A549 (cell line): ENCODE measurements at regions not wholly inside any gene's neighbourhood (a gene's known extent, or its start where the extent isn't known, plus 50 kb on each side); places are given as distances from the start of the nearest gene placed in this dataset.

Experiments
- ATAC-seq, 2 experiments: fragments of 200-7000 bp in 1 of 2; fragments of >200 bp in 1 of 2; cut with Nextera tagmentation in 1 of 2; cut with Tn5 transposase in 1 of 2; 3 replicates each; pipeline versions ENCODE4 v1.8.0 to v1.9.1; 2018 to 2020; ENCODE audit warnings: mild to moderate bottlenecking in 1 of 2, moderate library complexity in 1 of 2
- CTCF ChIA-PET: fragments of 300-600 bp; sonication (Branson Sonifier 250); formaldehyde crosslinking; extraction: SDS; loops from one replicate; lab custom pipeline; 2021; ENCODE audit warnings: antibody characterized with exemption, inconsistent platforms; lab: Yijun Ruan, JAX
- POLR2A ChIA-PET: fragments of 350-600 bp; formaldehyde crosslinking; extraction: SDS; loops from one replicate; lab custom pipeline; 2021; ENCODE audit warnings: antibody characterized with exemption, inconsistent platforms; lab: Yijun Ruan, JAX
- DNase-seq, 2 experiments: peaks; one replicate each; pipeline versions ENCODE4 v3.0.0 to v3.0.0-alpha.2; 2011 to 2016; ENCODE audit warnings: low read depth in 1 of 2, low spot score in 1 of 2
- FAIRE-seq: peaks from 2 replicates; lab custom pipeline; 2011; peaks lifted over from hg19 to GRCh38; lab: Jason Lieb, UNC
- H3K27ac ChIP-seq, 2 experiments: fragments of >200 bp; sonication (Bioruptor Twin); formaldehyde crosslinking; 3 replicates each; pipeline ENCODE4 v1.5.1; 2016 to 2017
- H3K4me1 ChIP-seq: fragments of >200 bp; sonication (Bioruptor Twin); formaldehyde crosslinking; 3 replicates; pipeline ENCODE4 v1.6.1; 2016
- H3K4me2 ChIP-seq: fragments of >200 bp; sonication (Bioruptor Twin); formaldehyde crosslinking; 3 replicates; pipeline ENCODE4 v1.6.1; 2016
- H3K4me3 ChIP-seq: fragments of >200 bp; sonication (Bioruptor Twin); formaldehyde crosslinking; 3 replicates; pipeline ENCODE4 v1.5.1; 2016
- H3K9me3 ChIP-seq: fragments of >200 bp; sonication (Bioruptor Twin); formaldehyde crosslinking; 3 replicates; pipeline ENCODE4 v1.6.1; 2016
- ATOH8 ChIP-seq: fragments of 250-450 bp; sonication (Bioruptor Pico); IDR thresholded peaks from 2 replicates; pipeline ENCODE4 v1.5.0; 2020; ENCODE audit warnings: low read depth, mild to moderate bottlenecking, moderate library complexity
- BCL3 ChIP-seq: fragments of >200 bp; sonication (Bioruptor Twin); formaldehyde crosslinking; IDR thresholded peaks from 3 replicates; pipeline ENCODE4 v1.6.1; 2016
- CBX2 ChIP-seq: fragments of 200-600 bp; sonication (generic); IDR thresholded peaks from 2 replicates; pipeline ENCODE4 v1.6.1; 2016; ENCODE audit warnings: low read depth, mild to moderate bottlenecking, borderline replicate concordance
- CEBPB ChIP-seq, 2 experiments: fragments of >200 bp in 1 of 2; sonication (Bioruptor Twin) in 1 of 2; formaldehyde crosslinking in 1 of 2; IDR thresholded peaks; 2 replicates each; pipeline ENCODE4 v1.6.1; 2012 to 2016
- EHMT2 ChIP-seq: fragments of 200-600 bp; sonication (generic); IDR thresholded peaks from 2 replicates; pipeline ENCODE4 v1.6.1; 2016; ENCODE audit warnings: antibody characterized with exemption, low read depth, mild to moderate bottlenecking, moderate library complexity
- ELK1 ChIP-seq: fragments of 150-350 bp; IDR thresholded peaks from 2 replicates; pipeline ENCODE4 v1.6.1; 2014; ENCODE audit warnings: low read depth, mild to moderate bottlenecking, low read length
- ESRRA ChIP-seq: fragments of 150-350 bp; IDR thresholded peaks from 2 replicates; pipeline ENCODE4 v1.6.1; 2014; ENCODE audit warnings: mild to moderate bottlenecking, low read length, borderline replicate concordance
- FOSL2 ChIP-seq, 2 experiments: fragments of 450-650 bp in 1 of 2; fragments of >200 bp in 1 of 2; sonication (Bioruptor Twin) in 1 of 2; formaldehyde crosslinking; IDR thresholded peaks; 2 replicates each; pipeline versions ENCODE4 v1.5.0 to v1.6.1; 2016 to 2020; ENCODE audit warnings: mild to moderate bottlenecking in 1 of 2, moderate library complexity in 1 of 2
- FOXS1 ChIP-seq: fragments of 250-450 bp; sonication (Bioruptor Pico); IDR thresholded peaks from 2 replicates; pipeline ENCODE4 v1.5.0; 2020; ENCODE audit warnings: mild to moderate bottlenecking, moderate library complexity
- HDAC2 ChIP-seq: fragments of 200-600 bp; sonication (generic); IDR thresholded peaks from 2 replicates; pipeline ENCODE4 v1.6.1; 2016
- HES2 ChIP-seq: fragments of >200 bp; sonication (Bioruptor Twin); formaldehyde crosslinking; IDR thresholded peaks from 2 replicates; pipeline ENCODE4 v1.6.1; 2016
- HOXB13 ChIP-seq: fragments of 250-450 bp; sonication (Bioruptor Pico); IDR thresholded peaks from 2 replicates; pipeline ENCODE4 v1.5.0; 2020; ENCODE audit warnings: low read depth, mild to moderate bottlenecking, moderate library complexity
- HOXB5 ChIP-seq: fragments of 250-450 bp; sonication (Bioruptor Pico); IDR thresholded peaks from 2 replicates; pipeline ENCODE4 v1.5.0; 2020; ENCODE audit warnings: mild to moderate bottlenecking, moderate library complexity
- JUN ChIP-seq, 2 experiments: fragments of >200 bp; sonication (Bioruptor Twin); formaldehyde crosslinking; IDR thresholded peaks; 2 replicates in 1 of 2; 3 replicates in 1 of 2; pipeline ENCODE4 v1.6.1; 2016 to 2017
- JUNB ChIP-seq: fragments of >200 bp; sonication (Bioruptor Twin); formaldehyde crosslinking; IDR thresholded peaks from 2 replicates; pipeline ENCODE4 v1.6.1; 2016
- KDM1A ChIP-seq: fragments of 200-600 bp; sonication (generic); IDR thresholded peaks from 2 replicates; pipeline ENCODE4 v1.6.1; 2016; ENCODE audit warnings: low read depth, mild to moderate bottlenecking
- KDM5A ChIP-seq: fragments of 200-600 bp; sonication (generic); IDR thresholded peaks from 2 replicates; pipeline ENCODE4 v1.6.1; 2016; ENCODE audit warnings: antibody characterized with exemption, mild to moderate bottlenecking
- MAX ChIP-seq: IDR thresholded peaks from 2 replicates; pipeline ENCODE4 v1.6.1; 2012
- MAZ ChIP-seq: fragments of 150-350 bp; IDR thresholded peaks from 2 replicates; pipeline ENCODE4 v1.6.1; 2014; ENCODE audit warnings: antibody characterized with exemption, low read depth, low read length, borderline replicate concordance
- MYC ChIP-seq: IDR thresholded peaks from 2 replicates; pipeline ENCODE4 v1.6.1; 2012; ENCODE audit warnings: mild to moderate bottlenecking, inconsistent platforms, low read length, improper control_type of control experiment, borderline replicate concordance
- NR3C1 ChIP-seq: fragments of >200 bp; sonication (Bioruptor Twin); formaldehyde crosslinking; IDR thresholded peaks from 3 replicates; pipeline ENCODE4 v1.6.1; 2017
- PBX3 ChIP-seq: IDR thresholded peaks from 2 replicates; pipeline ENCODE4 v1.6.1; 2012
- PHF8 ChIP-seq: fragments of 200-600 bp; sonication (generic); IDR thresholded peaks from 2 replicates; pipeline ENCODE4 v1.6.1; 2016; ENCODE audit warnings: low read depth, mild to moderate bottlenecking, antibody characterized with exemption, moderate library complexity, borderline replicate concordance
- POLR2AphosphoS2 ChIP-seq: conservative IDR thresholded peaks from 2 replicates; pipeline ENCODE4 v1.6.1; 2012; ENCODE audit warnings: low read length, improper control_type of control experiment, inconsistent platforms
- RARB ChIP-seq: fragments of 250-450 bp; sonication (Bioruptor Pico); IDR thresholded peaks from 2 replicates; pipeline ENCODE4 v1.8.0; 2021; ENCODE audit warnings: mild to moderate bottlenecking, moderate library complexity
- RCOR1 ChIP-seq: fragments of 150-350 bp; IDR thresholded peaks from 2 replicates; pipeline ENCODE4 v1.6.1; 2014; ENCODE audit warnings: antibody characterized with exemption, low read length, low read depth
- SMC3 ChIP-seq: fragments of >200 bp; sonication (Bioruptor Twin); formaldehyde crosslinking; IDR thresholded peaks from 3 replicates; pipeline ENCODE4 v1.6.1; 2018; ENCODE audit warnings: inconsistent platforms
- SREBF2 ChIP-seq: fragments of 450-650 bp; IDR thresholded peaks from 2 replicates; pipeline ENCODE4 v1.6.1; 2014; ENCODE audit warnings: mild to moderate bottlenecking, moderate library complexity
- ZC3H11A ChIP-seq: fragments of 450-650 bp; IDR thresholded peaks from 2 replicates; pipeline ENCODE4 v1.6.1; 2014; ENCODE audit warnings: antibody characterized with exemption, mild to moderate bottlenecking
- ZNF302 ChIP-seq: fragments of 250-450 bp; sonication (Bioruptor Pico); IDR thresholded peaks from 2 replicates; pipeline ENCODE4 v1.9.0; 2021; ENCODE audit warnings: inconsistent platforms, mild to moderate bottlenecking, moderate library complexity
- WGBS: methylation state at CpG from one replicate; pipeline ENCODE4 v1.1.6; 2017; ENCODE audit errors: missing lambda C conversion rate; 5-methylcytosine and 5-hydroxymethylcytosine counted together

- Histone ChIP-seq H3K9me3 (no peaks in the 10 kb centered on the region), H3K4me3 (no peak overlapping the region), H3K27ac (peak overlapping the region in 1 of 2 experiments; percentile 52; a peak in 3 of 6 replicates), H3K4me2 (no peak overlapping the region), H3K4me1 (peaks cover 48% of the 10 kb centered on the region)
- DNase-seq (no peak), FAIRE-seq (no peak), ATAC-seq (no peak)
- no peak for TF ChIP-seq HES2
- no peak for TF ChIP-seq PHF8
- no peak for TF ChIP-seq POLR2AphosphoS2
- TF ChIP-seq ZC3H11A, result no peak
- no peak for TF ChIP-seq CEBPB (IDR thresholded peaks at IDR 0.05)
- TF ChIP-seq KDM1A, result no peak
- TF ChIP-seq HOXB5, result no peak
- no peak for TF ChIP-seq JUNB
- TF ChIP-seq RCOR1, result no peak
- no peak for TF ChIP-seq FOXS1
- no peak for TF ChIP-seq PBX3
- TF ChIP-seq MAX, result no peak
- no peak for TF ChIP-seq RARB
- TF ChIP-seq ATOH8 (CRISPR knock-in tag), result no peak
- TF ChIP-seq SMC3, result no peak
- TF ChIP-seq JUN (IDR thresholded peaks at IDR 0.05), result no peak
- no peak for TF ChIP-seq SREBF2
- ChIA-PET POLR2A (no interaction called here), CTCF (interaction anchor here (1.4 kb wide), 1 partner anchor 12 kb away, joined by 6 read pairs; no protein-coding TSS in a partner anchor)
- 70% methylated on average over 9 of the region's 10 CpGs for WGBS
These were observed 109.0 kb downstream of the ETS2 start for GRCh38 chr21:38914528-38915293.

- no peak for DNase-seq
- Histone ChIP-seq H3K4me3 (no peak overlapping the region), H3K9me3 (no peaks in the 10 kb centered on the region), H3K4me2 (peak overlapping the region; percentile 92), H3K27ac (peak overlapping the region; percentile 75 to 78; a peak in 4 of 6 replicates)
- CTCF ChIA-PET, result no interaction called here
- POLR2A ChIA-PET, result no interaction called here
- no peak for FAIRE-seq
- 71% methylated on average over 3 of the region's 3 CpGs for WGBS
- ATAC-seq, result no peak
- no peak for TF ChIP-seq HDAC2
- TF ChIP-seq NR3C1, result no peak
- TF ChIP-seq ELK1, result no peak
- TF ChIP-seq CBX2, result no peak
- no peak for TF ChIP-seq HES2
- TF ChIP-seq KDM5A, result no peak
- no peak for TF ChIP-seq HOXB13 (CRISPR knock-in tag)
- TF ChIP-seq ZNF302, result no peak
- TF ChIP-seq BCL3, result no peak
- TF ChIP-seq EHMT2, result no peak
- no peak for TF ChIP-seq ATOH8 (CRISPR knock-in tag)
- TF ChIP-seq FOSL2 (IDR thresholded peaks at IDR 0.05), result no peak
- TF ChIP-seq FOSL2 (CRISPR knock-in tag; IDR thresholded peaks at IDR 0.05), result no peak
- no peak for TF ChIP-seq ESRRA
- no peak for TF ChIP-seq HOXB5
- TF ChIP-seq SREBF2, result no peak
- no peak for TF ChIP-seq MAZ
- TF ChIP-seq MYC, result no peak
- no peak for TF ChIP-seq MAX
- TF ChIP-seq KDM1A, result no peak
- TF ChIP-seq, all 56 proteins: peak for 0
- peaks cover 46% of the 10 kb centered on the region for H3K4me1 ChIP-seq
These were observed 108.3 kb downstream of the ETS2 start for GRCh38 chr21:38913893-38914527.
